CD4-positive, alpha-beta T cell treated with Interleukin-12 subunit alpha and Interleukin-12 subunit beta, for 1 hour (primary cell): ENCODE measurements at regions not wholly inside any gene's neighbourhood (a gene's known extent, or its start where the extent isn't known, plus 50 kb on each side); places are given as distances from the start of the nearest gene placed in this dataset.

Experiments
- DNase-seq: peaks from one replicate; pipeline ENCODE4 v3.0.0-alpha.2; 2020

DNA sequence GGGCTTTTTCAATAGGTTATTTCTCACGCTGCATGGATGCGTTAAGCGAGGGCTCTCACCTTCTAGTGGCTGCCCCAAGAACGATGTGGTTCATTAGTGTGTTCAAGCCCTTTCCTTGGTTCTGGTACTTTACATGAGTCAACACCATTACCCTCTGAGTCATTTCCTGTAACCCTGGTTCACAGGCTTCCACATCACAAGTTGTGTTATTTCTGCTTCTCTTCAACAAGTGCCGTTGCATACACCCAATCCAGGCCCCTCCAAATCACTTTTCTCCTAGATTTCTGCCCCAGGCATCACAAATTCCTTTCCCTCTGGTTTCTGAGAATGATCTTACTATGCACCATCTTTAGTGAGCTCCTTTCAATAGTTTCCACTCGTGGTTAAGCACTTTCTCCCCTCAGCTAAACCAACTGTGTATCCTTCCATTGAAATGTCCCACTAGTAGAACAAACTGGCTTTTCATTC is 69.5 kb upstream of the RAD23B start:
- DNase-seq, result peak; percentile 30

DNA sequence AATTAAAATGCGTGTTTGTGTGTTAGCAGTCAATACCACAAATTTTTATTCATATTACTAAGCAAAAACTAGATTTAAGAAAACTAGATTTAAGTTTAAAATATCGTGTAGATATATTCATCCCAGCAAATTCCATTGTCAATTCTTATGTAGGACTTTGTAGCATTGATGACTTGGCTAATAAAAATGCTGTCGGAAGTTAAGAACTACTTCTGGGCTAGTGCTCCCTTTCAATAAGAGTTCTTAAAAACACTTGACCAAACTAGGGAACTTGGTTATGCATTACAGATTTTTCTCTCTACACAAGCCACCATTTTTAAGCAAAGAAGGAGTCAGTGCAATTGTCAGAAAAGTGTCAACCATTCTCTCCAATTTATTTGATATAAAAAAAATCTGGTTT is 68.7 kb upstream of the RAD23B start:
- no peak for DNase-seq

DNA sequence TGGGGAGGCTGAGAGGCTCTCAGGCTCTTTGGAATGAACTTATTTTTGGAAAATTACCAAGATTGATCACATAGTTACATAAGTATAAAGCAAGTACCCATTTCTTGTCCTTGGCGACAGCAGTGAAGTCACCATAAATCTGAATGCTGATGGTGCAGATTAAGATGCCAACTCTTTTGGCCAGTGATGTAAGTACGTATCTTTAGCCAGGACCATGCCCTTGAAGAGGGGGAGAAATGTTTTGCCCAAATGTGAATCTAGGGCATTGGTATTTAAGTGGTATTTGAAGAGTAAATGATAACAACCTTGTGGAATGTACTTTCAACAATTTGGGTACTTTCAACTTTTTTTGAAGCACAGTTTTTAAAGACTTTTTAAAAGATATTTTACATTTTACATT is 68.2 kb upstream of the RAD23B start:
- DNase-seq, result no peak

DNA sequence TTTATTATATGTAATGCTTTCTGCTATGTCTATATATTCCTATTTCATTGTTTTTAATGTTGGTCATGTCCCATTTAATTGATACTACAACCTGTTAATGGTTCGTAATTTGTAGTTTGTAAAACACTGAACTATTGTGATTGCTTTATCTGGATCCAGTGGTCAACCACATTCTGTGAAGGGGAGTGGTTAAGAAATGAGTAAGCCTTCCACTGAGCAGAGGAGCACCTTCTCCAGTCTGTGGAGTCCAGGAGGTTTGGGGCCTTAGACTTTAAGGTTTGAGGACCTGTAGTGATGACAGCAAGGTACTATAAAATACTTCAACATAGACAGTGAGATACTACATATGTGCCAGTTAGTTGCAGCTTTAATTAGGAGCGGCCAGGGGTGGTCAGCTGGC is 67.7 kb upstream of the RAD23B start:
- no peak for DNase-seq

DNA sequence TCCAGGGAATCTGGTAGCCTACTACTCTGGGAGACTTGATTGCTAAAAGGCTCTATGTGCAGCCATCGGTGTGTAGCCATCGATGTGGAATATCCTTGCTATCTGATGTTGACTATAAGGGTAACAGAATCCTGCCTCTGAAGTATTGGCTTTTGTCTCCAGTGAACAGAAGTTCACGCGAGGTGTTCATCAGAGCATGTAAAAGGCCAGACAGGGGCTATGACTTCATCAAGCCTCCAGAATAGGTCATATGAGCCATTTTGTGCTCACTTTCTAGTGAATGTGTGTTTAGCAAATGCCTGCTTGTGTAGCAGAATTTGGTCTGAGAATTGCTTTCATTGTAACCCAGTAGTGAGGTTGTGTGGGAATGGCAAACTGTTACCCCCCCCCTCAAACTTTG is 66.8 kb upstream of the RAD23B start:
- no peak for DNase-seq

DNA sequence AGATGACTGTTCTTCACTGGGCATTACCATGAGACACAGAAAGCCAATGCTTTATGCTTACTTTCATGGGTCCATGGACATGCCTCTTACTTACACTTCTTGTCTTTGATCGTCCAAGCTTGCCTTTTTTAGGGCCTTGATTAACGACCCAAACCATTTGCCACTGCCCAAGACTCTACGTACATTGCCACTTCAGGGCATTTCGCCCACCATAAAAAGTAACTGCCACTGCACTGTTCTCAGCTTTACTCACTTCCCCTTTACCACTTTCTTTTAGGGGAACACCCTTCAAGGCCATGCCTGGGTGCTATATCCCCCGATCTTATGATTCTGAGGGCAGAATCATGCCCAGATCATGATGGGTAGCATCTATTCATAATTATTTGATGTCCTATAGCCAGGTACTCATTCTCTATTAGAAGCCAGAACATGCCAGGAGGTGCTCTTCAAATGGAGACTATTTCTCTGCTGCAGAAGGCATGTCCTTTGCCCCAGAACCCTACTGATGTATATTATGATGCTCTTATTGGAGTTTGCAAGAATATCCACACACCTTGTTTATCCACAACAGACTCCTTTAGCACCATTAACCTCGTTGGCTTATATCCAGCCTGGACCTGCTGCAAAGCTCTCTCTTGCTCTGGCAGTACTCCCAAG is 64.1 kb upstream of the RAD23B start:
- DNase-seq, result no peak

DNA sequence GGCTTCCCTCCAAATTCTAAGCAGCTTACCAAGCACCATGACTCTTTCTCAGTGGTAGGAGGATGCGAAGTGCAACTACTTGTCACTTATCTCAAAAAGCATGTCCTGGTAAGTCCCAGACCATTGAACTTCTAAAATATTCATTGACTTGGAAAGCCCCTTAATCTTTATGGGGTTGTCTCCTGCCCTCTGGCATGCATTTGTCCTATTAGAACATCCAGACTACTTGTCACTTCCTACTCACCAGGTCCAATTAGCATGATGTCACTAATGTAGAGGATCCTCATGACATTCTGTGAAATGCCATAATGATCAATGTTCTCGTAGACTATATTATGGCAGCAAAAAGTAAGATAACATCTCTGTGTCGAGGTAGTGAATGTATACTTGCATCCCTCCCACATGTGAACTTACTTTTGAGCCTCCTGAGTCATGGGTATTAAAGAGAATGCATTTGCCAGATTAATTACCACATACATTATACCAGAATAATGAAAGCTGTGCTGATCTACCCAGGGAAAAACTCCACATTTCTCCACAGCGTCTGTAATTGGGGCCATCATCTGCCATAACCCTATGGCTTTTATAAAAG is 63.5 kb upstream of the RAD23B start:
- no peak for DNase-seq

DNA sequence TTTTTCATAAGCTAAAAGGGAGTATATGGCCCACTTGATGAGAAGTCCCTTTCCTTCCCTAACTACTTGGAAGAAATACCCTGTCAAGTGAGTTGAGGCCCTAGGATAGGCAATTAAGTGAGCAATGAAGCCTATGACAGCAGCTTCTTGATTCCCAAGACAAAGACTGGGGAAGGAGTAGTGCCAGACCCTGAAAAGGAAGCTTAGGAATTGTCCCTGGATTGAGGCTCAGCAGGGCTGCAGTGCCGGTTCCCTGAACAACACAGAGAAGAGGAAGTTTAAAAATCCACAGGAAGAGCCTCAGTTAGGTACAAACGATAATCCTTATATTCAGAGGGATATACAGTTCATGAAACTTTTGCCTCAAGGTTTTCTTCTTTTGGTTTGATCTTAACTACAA is 61.8 kb upstream of the RAD23B start:
- no peak for DNase-seq

DNA sequence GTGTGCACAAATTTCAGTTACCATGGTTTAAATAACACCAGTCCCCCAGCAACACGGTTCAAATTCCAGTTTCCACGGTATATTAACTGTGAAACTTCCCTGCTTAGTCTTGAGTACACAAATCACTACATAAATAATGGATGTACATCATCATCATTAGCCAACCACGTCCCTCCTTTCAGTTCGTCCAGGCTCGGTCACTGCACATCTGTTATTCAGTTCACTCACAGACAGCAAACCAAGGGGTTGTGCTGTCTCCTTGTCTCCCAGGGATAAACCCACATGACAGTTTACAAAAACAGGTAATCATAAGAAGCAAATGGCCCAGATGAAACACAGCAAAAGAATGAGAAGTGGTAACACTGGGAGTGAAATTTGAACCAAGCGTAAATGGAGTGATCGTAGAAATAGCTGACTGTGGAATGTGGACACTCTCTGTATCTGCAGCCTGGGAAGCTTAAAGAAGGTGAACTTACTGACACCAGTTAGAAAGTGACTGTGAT is 61.0 kb upstream of the RAD23B start:
- DNase-seq, result no peak

DNA sequence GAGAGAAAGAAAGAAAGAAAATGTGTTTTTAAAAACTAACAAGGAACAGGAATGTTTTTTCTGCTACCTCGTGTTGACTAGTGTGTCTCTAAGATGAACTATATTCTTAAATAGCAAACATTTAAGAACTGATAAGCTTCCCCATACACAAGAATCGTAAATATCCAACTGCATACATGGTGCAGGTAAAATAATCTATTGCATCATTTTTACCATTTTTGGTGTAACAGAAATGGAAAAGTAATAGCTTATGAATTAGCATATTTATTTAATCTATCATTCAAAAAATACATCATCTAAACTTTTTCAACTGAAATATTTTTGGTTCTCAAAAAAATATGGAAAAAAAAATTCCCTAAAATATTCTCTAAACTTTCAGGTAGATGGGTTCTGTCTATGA is 59.7 kb upstream of the RAD23B start:
- no peak for DNase-seq

DNA sequence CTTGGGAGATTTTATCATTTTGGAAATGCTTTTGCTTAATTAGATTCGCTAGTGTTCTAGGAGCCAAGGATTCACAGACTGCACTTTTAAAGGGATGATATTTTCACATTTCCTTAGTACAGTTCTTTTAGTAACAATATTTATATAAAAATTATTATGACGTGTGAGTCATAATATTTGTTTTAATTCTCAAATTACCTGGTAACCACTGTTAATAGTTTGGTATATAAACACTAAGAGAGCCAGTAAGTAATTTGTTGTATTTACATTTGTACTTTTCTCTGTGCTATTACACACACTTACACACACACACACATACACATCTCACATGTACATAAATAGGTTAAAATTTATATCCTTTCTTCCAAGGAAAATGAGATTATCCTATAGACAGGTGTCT is 58.8 kb upstream of the RAD23B start:
- DNase-seq, result no peak

DNA sequence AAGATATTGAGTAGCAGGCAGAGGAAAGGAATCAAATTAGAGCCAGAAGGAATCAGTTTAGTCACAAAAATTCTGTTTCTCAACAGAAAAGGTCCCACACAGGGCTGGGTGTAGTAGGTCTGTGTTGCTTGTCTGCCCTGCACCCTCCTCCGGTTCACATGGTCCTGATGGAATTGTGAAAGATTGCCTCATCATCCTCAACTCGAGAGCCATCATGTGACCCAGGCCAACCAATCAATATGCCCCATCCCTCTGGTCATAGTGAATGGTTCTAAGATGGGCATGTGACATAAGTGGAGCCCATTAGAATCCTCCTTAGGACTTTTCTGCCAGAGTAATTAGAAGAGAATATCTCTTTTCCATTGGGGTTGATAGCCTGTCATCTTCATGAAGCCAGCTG is 56.7 kb upstream of the RAD23B start:
- DNase-seq, result no peak

DNA sequence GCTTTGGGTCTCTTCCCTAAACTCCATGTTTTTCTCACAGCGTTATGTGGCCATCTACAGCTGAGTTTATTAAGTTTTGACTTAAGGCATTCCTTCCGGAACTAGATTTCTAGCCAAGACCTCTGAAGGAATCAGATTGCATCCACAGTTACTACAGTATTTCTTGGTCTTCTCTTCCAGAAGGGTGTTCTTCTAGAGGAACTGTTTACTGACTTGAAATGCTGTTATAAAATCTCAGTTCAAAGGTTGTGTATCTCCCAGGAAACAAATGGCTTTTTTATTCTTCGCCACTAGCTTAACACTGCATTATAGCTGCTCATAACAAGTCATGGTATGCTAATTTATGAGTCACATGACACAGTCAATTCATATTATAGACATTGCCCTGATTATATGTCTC is 55.3 kb upstream of the RAD23B start:
- no peak for DNase-seq

DNA sequence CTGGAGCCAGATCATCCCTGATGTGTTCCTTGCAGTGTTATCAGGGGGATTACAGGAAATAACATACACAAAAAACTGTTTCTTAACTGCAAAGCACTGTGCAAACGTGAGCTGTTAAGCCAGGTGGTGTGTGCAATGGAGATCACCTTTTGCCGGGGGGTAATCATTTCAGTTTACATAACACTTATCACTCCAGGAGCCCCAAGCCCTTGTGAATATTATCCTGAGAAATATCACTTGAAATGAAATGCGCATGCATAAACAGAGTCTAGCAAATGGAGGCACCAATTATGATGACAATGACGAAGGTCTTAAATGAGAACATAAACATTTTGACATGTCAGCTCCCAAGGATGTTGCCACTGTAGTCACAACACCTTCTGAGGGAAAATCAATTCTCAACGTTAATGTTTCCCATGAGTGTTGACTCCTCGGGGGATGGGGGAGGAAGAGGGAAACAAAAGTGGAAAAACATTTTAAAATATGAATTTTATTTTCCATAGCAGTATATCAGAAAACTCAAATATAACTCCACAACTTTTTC is 54.5 kb upstream of the RAD23B start:
- no peak for DNase-seq

DNA sequence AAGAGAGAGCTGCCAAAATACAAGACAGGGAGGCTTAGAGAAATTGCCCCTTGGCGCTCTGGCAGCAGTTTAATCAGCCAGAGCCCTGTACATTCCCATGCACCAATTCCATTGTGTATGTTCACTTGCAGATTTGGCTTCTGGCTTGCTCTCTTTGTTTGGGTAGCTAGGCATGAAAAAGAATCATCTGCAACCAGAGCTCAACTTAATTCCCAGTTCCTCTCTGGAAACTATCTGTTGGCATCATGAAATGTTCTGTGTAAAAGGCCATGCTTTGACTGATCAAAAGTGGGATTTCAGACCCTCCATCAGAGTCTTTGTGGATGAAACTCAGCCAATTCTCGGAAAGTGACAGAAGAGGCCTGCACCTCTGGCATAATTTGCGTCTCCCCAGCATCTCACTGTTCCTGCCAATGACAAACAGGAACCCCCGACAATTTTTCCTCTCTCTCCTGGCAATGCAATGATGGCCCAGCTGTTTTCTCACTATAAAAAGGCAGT is 53.8 kb upstream of the RAD23B start:
- no peak for DNase-seq
